K562 (cell line): ENCODE measurements at regions not wholly inside any gene's neighbourhood (a gene's known extent, or its start where the extent isn't known, plus 50 kb on each side); places are given as distances from the start of the nearest gene placed in this dataset.
A peak's percentile ranks its signal among the peaks of the same experiment; 100 is the strongest.

Experiments used
- ATAC-seq: fragments of 200-7000 bp; cut with Tn5 transposase; 3 replicates; pipeline ENCODE4 v1.9.1; 2020; ENCODE audit warnings: moderate library complexity
- BruUV-seq: library from RNA; stranded (reverse); fragments of 400-500 nt; replicated peaks from 2 replicates; lab custom pipeline; 2021; lab: Mats Ljungman, UMichigan
- CTCF ChIA-PET: fragments of 300-600 bp; formaldehyde crosslinking; extraction: SDS; loops from one replicate; lab custom pipeline; 2021; ENCODE audit warnings: low intra/inter-chr PET ratio; lab: Yijun Ruan, JAX
- POLR2A ChIA-PET: fragments of 300-600, 350-650 bp; sonication (Branson Sonifier 250); formaldehyde crosslinking; extraction: SDS; loops from one replicate; lab custom pipeline; 2021; ENCODE audit warnings: antibody characterized with exemption, inconsistent platforms; lab: Yijun Ruan, JAX
- DNase-seq, 4 experiments: peaks; one replicate each; pipeline versions ENCODE4 v3.0.0 to v3.0.0-alpha.2; 2011 to 2018; ENCODE audit warnings: low spot score in 3 of 4, mixed read lengths in 3 of 4; ENCODE audit errors: extremely low read depth in 1 of 4
- FAIRE-seq: peaks from 2 replicates; lab custom pipeline; 2011; peaks lifted over from hg19 to GRCh38; lab: Jason Lieb, UNC
- H2AFZ ChIP-seq: 2 replicates; pipeline ENCODE4 v1.6.0; 2011; ENCODE audit warnings: low read depth, low read length, control low read depth, inconsistent platforms
- H3K27ac ChIP-seq: fragments of 200-600 bp; 3 replicates; pipeline ENCODE4 v1.8.0; 2011; ENCODE audit warnings: low read depth, mild to moderate bottlenecking, control low read depth, inconsistent platforms, low read length, moderate library complexity, mixed read lengths; ENCODE audit errors: extremely low read depth
- H3K27me3 ChIP-seq, 2 experiments: fragments of 300-600 bp in 1 of 2; 2 replicates in 1 of 2; 3 replicates in 1 of 2; pipeline versions ENCODE4 v1.6.0 to v1.8.0; 2011; ENCODE audit warnings: inconsistent platforms in 2 of 2, low read length in 2 of 2, mild to moderate bottlenecking in 1 of 2, mixed read lengths in 1 of 2, moderate library complexity in 1 of 2; ENCODE audit not compliant: control insufficient read depth in 2 of 2, insufficient read depth in 2 of 2
- H3K36me3 ChIP-seq: fragments of 300-600 bp; 3 replicates; pipeline ENCODE4 v1.8.0; 2011; ENCODE audit warnings: mild to moderate bottlenecking, low read length, inconsistent platforms; ENCODE audit not compliant: control insufficient read depth, insufficient read depth
- H3K4me1 ChIP-seq, 2 experiments: fragments of 200-600 bp in 1 of 2; replicated peaks in 1 of 2; 2 replicates in 1 of 2; 3 replicates in 1 of 2; pipeline versions ENCODE4 v1.5.1 to v1.8.0; 2011; ENCODE audit warnings: inconsistent platforms in 2 of 2, low read length in 2 of 2, mild to moderate bottlenecking in 1 of 2, mixed read lengths in 1 of 2, moderate library complexity in 1 of 2; ENCODE audit not compliant: control insufficient read depth in 2 of 2, insufficient read depth in 2 of 2
- H3K4me2 ChIP-seq: 2 replicates; pipeline ENCODE4 v1.6.1; 2011; ENCODE audit warnings: low read length, control low read depth, inconsistent platforms, mixed read lengths; ENCODE audit not compliant: insufficient read depth
- H3K4me3 ChIP-seq: fragments of 200-600 bp; sonication (generic), shearing (Covaris generic); 2 replicates; pipeline ENCODE4 v1.5.1; 2016; ENCODE audit warnings: control low read depth, inconsistent platforms
- H3K79me2 ChIP-seq: fragments of 200-600 bp; 3 replicates; pipeline ENCODE4 v1.8.0; 2011; ENCODE audit warnings: low read length, inconsistent platforms; ENCODE audit not compliant: control insufficient read depth, insufficient read depth
- H3K9ac ChIP-seq, 2 experiments: 2 replicates each; pipeline versions ENCODE4 v1.6.0 to v1.6.1; 2011; ENCODE audit warnings: low read depth in 2 of 2, low read length in 2 of 2, control low read depth in 1 of 2, inconsistent platforms in 1 of 2, mild to moderate bottlenecking in 1 of 2, mixed read lengths in 1 of 2; ENCODE audit not compliant: insufficient read depth in 1 of 2
- H3K9me1 ChIP-seq: one replicate; pipeline ENCODE4 v1.6.0; 2011; ENCODE audit warnings: inconsistent platforms, mild to moderate bottlenecking, low read length, moderate library complexity; ENCODE audit not compliant: control insufficient read depth, insufficient read depth
- H3K9me3 ChIP-seq: replicated peaks from 2 replicates; pipeline ENCODE4 v1.5.1; 2011; ENCODE audit warnings: low read depth, low read length, inconsistent platforms; ENCODE audit not compliant: control insufficient read depth, insufficient read depth
- H4K20me1 ChIP-seq: replicated peaks from 2 replicates; pipeline ENCODE4 v1.6.1; 2011; ENCODE audit warnings: low read length, inconsistent platforms, mixed read lengths; ENCODE audit not compliant: control insufficient read depth, insufficient read depth
- HBP1 ChIP-seq: fragments of 450-650 bp; formaldehyde crosslinking; IDR thresholded peaks from 2 replicates; pipeline ENCODE4 v1.4.0; 2022; ENCODE audit warnings: missing genetic modification characterization
- MAZ ChIP-seq, 2 experiments: fragments of 450-650 bp in 1 of 2; sonication (generic) in 1 of 2; formaldehyde crosslinking; IDR thresholded peaks in 1 of 2; conservative IDR thresholded peaks in 1 of 2; 2 replicates each; pipeline versions ENCODE4 v1.4.0 to v1.5.0; 2020; ENCODE audit warnings: mild to moderate bottlenecking in 1 of 2, missing genetic modification reagents in 1 of 2
- NCOR1 ChIP-seq: fragments of 450-650 bp; IDR thresholded peaks from 2 replicates; pipeline ENCODE4 v1.6.1; 2016; ENCODE audit warnings: mild to moderate bottlenecking, moderate library complexity
- RBM17 ChIP-seq: fragments of 200-400 bp; formaldehyde crosslinking; IDR thresholded peaks from 2 replicates; pipeline ENCODE4 v1.6.1; 2017; ENCODE audit warnings: low read depth, mild to moderate bottlenecking, low read length, borderline replicate concordance
- TOE1 ChIP-seq, 2 experiments: fragments of 450-650 bp in 1 of 2; sonication (generic) in 1 of 2; formaldehyde crosslinking in 1 of 2; IDR thresholded peaks; 2 replicates each; pipeline versions ENCODE4 v1.7.1 to v1.8.0; 2016 to 2022; ENCODE audit warnings: borderline replicate concordance in 2 of 2, mild to moderate bottlenecking in 2 of 2, antibody characterized with exemption in 1 of 2, inconsistent platforms in 1 of 2, low read depth in 1 of 2, missing genetic modification reagents in 1 of 2, moderate library complexity in 1 of 2
- ZBTB40 ChIP-seq, 2 experiments: fragments of 450-650 bp in 1 of 2; sonication (generic) in 1 of 2; formaldehyde crosslinking in 1 of 2; IDR thresholded peaks; 2 replicates each; pipeline versions ENCODE4 v1.7.1 to v1.9.0; 2016 to 2022; ENCODE audit warnings: inconsistent platforms in 1 of 2, mild to moderate bottlenecking in 1 of 2, missing genetic modification reagents in 1 of 2
- WGBS: fragments of 100-300 bp; shearing (Covaris generic); methylation state at CpG from one replicate; pipeline ENCODE4 v1.1.6; 2016; ENCODE audit warnings: low coverage, mixed read lengths; ENCODE audit not compliant: insufficient coverage; ENCODE audit errors: missing lambda C conversion rate; 5-methylcytosine and 5-hydroxymethylcytosine counted together
- in situ Hi-C: fragments of 300-500 bp; cut with MboI; formaldehyde crosslinking; loops from 4 replicates; pipeline ENCODE4 v1.15.0; 2018; ENCODE audit warnings: inconsistent platforms, mixed read lengths
- intact Hi-C: fragments of 100-400 bp; cut with micrococcal nuclease; formaldehyde crosslinking; loops from 2 replicates; pipeline ENCODE4 v1.14.2; 2022

GRCh38 chr16:55981557-55981956 is 106.4 kb upstream of the CES5A start:
- ChIA-PET POLR2A (interaction anchor here (0.6 to 0.7 kb wide), 2 partner anchors 39 to 558 kb away, joined by 3 to 4 read pairs; no protein-coding TSS in a partner anchor), CTCF (no interaction called here)
- FAIRE-seq (no peak), ATAC-seq (peak; percentile 41; the same call in 2 of the 3 replicates), DNase-seq (peak in 1 of 4 experiments; percentile 13)
- Histone ChIP-seq H3K4me2 (no peak overlapping the region), H2AFZ (no peak overlapping the region), H4K20me1 (no peaks in the 10 kb centered on the region), H3K36me3 (no peaks in the 10 kb centered on the region), H3K9me3 (no peaks in the 10 kb centered on the region), H3K4me3 (no peak overlapping the region), H3K79me2 (no peaks in the 10 kb centered on the region), H3K9me1 (no peaks in the 10 kb centered on the region), H3K9ac (no peak overlapping the region), H3K4me1 (no peaks in the 10 kb centered on the region; a peak in 2 of 5 replicates), H3K27ac (no peak overlapping the region; the same call in 2 of the 3 replicates), H3K27me3 (no peaks in the 10 kb centered on the region)
- intact Hi-C loops, result no loop called here
- in situ Hi-C loops, result no loop called here
- no TSS peak for BruUV-seq
- 0% methylated on average over 2 of the region's 2 CpGs for WGBS
- TF ChIP-seq RBM17 (no peak), ZBTB40 (IDR thresholded peaks at IDR 0.05) (no peak), ZBTB40 (CRISPR knock-in tag; IDR thresholded peaks at IDR 0.05) (no peak), NCOR1 (no peak), HBP1 (CRISPR knock-in tag) (no peak), TOE1 (IDR thresholded peaks at IDR 0.05; ENCODE audit: borderline replicate concordance) (no peak), TOE1 (CRISPR knock-in tag; IDR thresholded peaks at IDR 0.05; ENCODE audit: borderline replicate concordance, low read depth) (no peak), MAZ (CRISPR knock-in tag; conservative IDR thresholded peaks at IDR 0.05 in 1 of 2, IDR thresholded peaks at IDR 0.05 in 1 of 2) (0 out of 4 replicates have a peak, but pooled peaks of 1 of the 2 experiments have one; percentile 9)
